GM19351 (cell line): ENCODE measurements at regions not wholly inside any gene's neighbourhood (a gene's known extent, or its start where the extent isn't known, plus 50 kb on each side); places are given as distances from the start of the nearest gene placed in this dataset.
"Not testable (repeated sequence)": the region's sequence is repeated elsewhere in the genome, so short reads cannot be mapped to it uniquely, and the experiment has no call there.

ENCODE experiments used
- ATAC-seq: cut with Tn5 transposase; IDR thresholded peaks from one replicate; pipeline ENCODE4 v1.9.1; 2021; ENCODE audit warnings: mild to moderate bottlenecking, moderate library complexity; ENCODE audit not compliant: unreplicated experiment

DNA sequence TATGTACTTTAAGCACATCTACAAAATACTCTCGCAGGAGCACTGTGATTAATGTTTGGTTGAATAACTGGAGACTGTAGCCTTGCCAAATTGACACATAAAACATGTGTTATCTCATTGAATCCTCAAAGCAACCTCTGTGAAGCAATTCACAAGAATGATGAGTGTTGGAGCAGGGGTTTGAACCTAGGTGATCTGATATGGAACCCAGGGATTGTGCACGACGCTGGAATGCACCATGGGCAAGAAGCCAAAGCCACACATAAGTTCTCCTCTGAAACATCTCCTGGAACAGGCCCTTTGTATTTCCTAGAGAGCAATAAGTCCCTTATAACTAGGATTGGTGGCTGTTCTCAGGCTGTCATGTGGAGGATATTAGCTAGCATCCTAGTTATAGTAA is 124.6 kb upstream of the IVNS1ABP start:
- no peak for ATAC-seq

GRCh38 chr1:185440877-185441276 is 123.8 kb upstream of the IVNS1ABP start:
- ATAC-seq: no peak

GRCh38 chr1:185439727-185440415 is 122.8 kb upstream of the IVNS1ABP start:
- ATAC-seq: peak; percentile 87

GRCh38 chr1:185438936-185439335 is 121.9 kb upstream of the IVNS1ABP start:
- ATAC-seq: no peak

GRCh38 chr1:185435696-185436379 is 118.8 kb upstream of the IVNS1ABP start:
- no peak for ATAC-seq

DNA sequence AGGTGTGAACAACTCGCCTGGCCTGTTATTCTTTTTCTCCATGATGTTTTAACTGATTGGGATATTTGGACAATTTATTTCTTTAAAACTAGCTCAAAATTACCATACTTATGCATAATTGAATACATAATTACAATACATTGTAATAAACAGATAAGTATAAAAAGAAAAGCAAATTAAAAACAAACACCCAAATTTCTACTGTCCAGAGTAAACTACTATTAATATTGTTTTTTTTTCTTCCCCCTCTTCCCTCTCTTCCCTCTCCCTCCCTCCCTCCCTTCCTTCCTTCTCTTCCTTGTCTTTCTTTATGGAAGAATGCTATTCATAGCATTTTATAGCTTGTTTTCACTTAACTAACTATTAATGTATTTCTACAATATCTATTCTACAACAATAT is 117.7 kb upstream of the IVNS1ABP start:
- no peak for ATAC-seq

GRCh38 chr1:185433667-185434066 is 116.6 kb upstream of the IVNS1ABP start:
- ATAC-seq: no peak

GRCh38 chr1:185432948-185433347 is 115.9 kb upstream of the IVNS1ABP start:
- ATAC-seq: no peak

GRCh38 chr1:185431612-185432011 is 114.6 kb upstream of the IVNS1ABP start:
- ATAC-seq: no peak

DNA sequence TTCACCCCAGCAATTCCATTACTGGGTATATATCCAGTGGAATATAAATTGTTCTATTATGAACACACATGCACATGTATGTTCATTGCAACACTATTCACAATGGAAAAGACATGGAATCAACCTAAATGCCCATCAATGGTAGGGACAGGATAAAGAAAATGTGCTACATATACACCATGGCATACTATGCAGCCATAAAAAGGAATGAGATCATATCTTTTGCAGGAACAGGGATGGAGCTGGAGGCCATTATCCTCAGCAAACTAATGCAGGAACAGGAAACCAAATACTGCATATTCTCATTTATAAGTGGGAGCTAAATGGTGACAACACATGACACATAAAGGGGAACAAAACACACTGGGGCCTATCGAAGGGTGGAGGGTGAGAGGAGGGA is 112.6 kb upstream of the IVNS1ABP start:
- not testable (repeated sequence) for ATAC-seq

DNA sequence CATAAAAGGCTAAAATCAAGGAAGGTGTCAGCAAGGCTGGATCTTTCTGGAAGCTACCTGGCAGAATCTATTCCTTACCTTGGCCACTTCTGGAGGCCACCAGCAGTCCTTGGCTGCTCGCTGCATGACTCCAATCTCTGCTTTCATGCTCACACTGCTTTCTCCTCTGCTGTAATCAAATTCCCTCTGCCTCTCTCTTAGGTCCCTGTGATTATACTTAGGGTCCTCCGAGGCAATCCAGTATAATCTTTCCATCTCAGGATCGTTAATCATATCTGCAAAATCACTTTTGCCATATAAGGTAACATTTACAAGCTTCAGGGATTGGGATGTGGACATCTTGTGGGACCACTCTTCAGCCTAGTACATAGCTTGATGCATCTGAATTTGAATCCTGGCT is 110.7 kb upstream of the IVNS1ABP start:
- no peak for ATAC-seq

GRCh38 chr1:185427264-185427663 is 110.2 kb upstream of the IVNS1ABP start:
- ATAC-seq: no peak

DNA sequence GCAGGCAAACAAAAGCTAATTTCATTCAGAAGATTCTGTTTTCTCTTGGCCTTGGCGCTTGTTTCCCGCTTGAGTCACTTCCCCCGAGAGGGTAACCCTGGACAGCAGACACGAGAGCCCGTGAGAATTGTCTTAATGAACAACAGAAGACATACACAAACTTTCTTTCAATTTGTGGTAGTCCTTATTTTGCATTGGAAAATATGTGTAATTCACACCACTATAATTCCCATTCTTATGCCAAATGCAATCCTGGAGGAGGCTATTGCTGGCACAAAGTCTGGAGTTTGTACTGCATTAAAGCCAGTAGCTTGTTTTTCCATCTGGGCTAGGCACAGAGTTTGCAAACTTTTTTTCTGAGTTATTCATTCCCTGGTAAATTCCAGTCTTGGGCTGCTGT is 109.8 kb upstream of the IVNS1ABP start:
- no peak for ATAC-seq

DNA sequence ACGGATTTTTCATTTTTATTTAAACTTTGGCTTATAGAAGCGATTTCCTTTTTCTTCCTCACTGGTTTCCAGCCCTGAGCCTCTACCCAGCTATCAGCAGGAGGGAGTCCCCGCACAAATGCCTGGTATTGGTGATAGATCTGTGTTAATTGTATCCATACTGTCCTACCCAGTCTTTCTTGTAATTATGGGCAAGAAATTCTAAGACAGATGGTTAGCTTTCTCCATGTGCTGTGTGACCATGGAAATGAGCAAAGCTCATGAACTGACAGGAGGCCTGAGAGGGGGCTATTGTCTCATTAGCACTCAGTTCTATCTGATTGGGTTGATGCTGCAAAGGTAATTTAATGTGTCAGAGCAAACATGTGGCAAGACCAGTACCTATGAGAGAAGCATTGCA is 108.1 kb upstream of the IVNS1ABP start:
- no peak for ATAC-seq

DNA sequence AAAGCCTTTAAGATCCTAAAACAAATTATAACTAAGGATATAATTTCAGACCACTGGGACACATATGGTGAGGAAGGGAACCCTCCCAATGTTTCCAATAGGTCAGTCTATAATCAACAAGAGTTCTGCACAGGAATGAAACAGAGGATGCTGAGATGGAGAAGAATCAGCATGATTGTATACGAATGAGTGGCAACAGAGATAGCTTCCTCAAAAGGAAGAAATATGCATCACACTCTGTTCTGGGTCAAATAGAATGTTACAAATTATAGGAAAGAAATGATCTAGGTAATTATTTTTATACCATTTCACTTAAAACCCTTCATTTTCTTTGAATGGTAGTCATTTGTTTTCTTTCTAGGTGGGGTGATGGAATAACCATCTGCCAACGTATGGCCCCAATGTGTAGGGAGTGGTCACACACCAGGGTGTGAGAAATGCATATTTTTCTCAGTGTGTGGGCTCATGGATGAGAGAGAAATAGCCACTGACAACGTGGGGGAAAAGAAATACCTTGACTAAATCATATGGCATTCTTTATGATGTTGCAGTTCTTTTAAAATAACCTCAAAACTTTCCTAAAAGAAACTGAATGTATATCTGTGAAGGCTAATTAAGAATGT is 104.6 kb upstream of the IVNS1ABP start:
- no peak for ATAC-seq

DNA sequence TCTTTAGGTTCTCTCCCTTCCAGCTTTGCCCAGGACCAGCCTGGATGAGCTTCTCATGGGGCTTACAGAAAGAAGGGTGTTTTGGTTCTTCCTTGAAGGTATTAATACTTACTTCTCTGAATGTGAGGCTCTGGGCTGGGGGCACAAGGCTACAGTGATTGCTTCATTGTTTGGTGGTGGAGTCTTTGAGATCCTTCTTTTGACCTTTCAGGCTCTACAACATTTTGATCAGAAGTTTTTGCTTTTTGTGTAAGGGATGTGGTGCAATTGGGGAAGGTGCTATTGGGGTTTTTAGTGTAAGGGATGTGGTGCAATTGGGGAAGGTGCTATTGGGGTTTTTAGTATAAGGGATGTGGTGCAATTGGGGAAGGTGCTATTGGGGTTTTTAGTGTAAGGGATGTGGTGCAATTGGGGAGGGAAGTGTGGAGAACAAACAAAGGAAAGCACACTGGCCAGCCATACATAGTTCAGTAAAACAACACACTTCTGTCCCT is 103.6 kb upstream of the IVNS1ABP start:
- ATAC-seq: no peak

DNA sequence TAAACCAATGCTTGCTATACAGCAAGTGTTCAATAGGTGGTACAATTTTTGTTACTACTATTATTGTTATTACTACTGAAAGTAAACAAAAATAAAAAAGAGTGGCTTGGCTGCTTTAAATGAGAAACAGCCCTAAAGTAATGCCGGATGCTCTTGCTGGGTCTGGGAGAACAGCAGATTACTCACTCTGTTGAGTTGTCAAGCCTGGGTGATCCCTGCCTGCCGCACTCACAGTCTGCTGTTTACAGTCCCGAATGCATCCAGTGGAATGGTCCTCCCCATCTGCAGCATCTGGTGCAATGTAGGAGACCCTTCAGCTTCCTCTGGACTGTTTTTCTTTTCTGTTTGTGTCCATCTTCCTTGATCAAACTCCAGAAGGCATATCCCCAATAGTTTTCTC is 102.7 kb upstream of the IVNS1ABP start:
- ATAC-seq: no peak

- ATAC-seq: no peak
Observed at GRCh38 chr1:185418472-185418871, 101.4 kb upstream of the IVNS1ABP start.

DNA sequence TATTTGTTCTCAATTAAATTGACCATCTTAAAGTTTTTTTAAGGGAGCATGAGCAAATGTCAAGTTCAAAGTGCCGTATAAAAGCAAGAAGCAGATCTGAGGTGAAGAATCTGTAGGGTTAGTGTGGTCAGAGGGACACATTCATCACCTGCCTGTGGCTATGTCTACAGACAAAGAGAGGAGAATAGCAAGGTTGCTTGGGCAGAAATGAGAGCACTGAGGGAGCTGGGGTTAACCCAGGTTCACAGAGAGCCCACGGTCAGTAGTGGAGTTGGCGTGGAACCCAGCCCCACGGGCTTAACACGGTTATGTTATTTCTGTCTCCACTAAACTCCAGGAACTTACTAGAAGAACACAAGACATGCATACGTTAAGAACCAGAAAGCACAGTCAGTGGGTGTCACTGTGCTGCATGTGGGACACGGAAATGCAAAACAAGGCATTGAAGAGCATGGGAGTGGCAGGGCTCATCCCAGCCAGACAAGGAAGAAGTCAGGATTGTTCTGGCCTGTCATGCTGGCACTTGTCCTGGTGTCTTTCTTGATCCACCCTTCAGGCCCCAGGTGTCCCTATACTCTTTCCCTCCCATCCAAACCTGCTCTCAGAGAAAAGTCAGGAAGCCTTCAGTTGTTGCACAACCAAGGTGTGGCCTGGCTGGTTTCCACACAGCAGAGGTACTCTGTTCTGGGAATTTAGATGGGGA is 95.5 kb upstream of the IVNS1ABP start:
- no peak for ATAC-seq

- no peak for ATAC-seq
Observed at GRCh38 chr1:185409763-185410528, 92.9 kb upstream of the IVNS1ABP start.

DNA sequence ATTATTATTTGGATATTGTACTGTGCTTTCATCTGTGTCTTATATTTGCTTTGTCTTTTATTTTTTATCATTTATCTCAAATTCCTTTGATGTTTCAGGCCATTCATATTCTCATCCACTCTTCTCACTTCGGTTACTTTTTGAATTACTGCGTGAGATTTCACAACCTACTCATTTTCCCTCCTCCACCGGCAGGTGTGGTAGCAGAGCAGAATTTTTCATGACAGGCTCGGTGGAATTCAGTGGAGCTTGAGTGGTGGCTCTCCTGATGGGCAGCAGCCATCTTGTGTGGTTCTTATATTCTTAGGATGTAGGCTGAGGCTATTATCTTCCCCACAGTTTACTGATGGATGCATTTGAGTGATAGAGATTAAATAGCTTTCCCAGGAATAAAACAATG is 92.3 kb upstream of the IVNS1ABP start:
- no peak for ATAC-seq
